Muscle layer of duodenum (tissue), 2 donors: ENCODE measurements at regions not wholly inside any gene's neighbourhood (a gene's known extent, or its start where the extent isn't known, plus 50 kb on each side); places are given as distances from the start of the nearest gene placed in this dataset.

Experiments
- H3K27ac ChIP-seq: one replicate; pipeline ENCODE4 v1.7.0; 2013; ENCODE audit warnings: mild to moderate bottlenecking, low read length
- H3K27me3 ChIP-seq: one replicate; pipeline ENCODE4 v1.7.0; 2013; ENCODE audit warnings: low read depth, mild to moderate bottlenecking, control low read depth, low read length
- H3K36me3 ChIP-seq, 2 donors: one replicate each; pipeline ENCODE4 v1.7.0; 2013; ENCODE audit warnings: low read length in 2 of 2, control low read depth in 1 of 2, mild to moderate bottlenecking in 1 of 2; ENCODE audit not compliant: insufficient read depth in 2 of 2, control insufficient read depth in 1 of 2
- H3K4me1 ChIP-seq, 2 donors: one replicate each; pipeline ENCODE4 v1.7.0; 2013; ENCODE audit warnings: low read length in 2 of 2, mild to moderate bottlenecking in 2 of 2, control low read depth in 1 of 2, moderate library complexity in 1 of 2; ENCODE audit not compliant: insufficient read depth in 2 of 2, control insufficient read depth in 1 of 2
- H3K4me3 ChIP-seq, 2 donors: one replicate each; pipeline ENCODE4 v1.7.0; 2013; ENCODE audit warnings: low read length in 2 of 2, low read depth in 1 of 2, mild to moderate bottlenecking in 1 of 2
- H3K9me3 ChIP-seq, 2 donors: one replicate each; pipeline ENCODE4 v1.7.0; 2013; ENCODE audit warnings: low read length in 2 of 2, control low read depth in 1 of 2, mild to moderate bottlenecking in 1 of 2; ENCODE audit not compliant: control insufficient read depth in 1 of 2
- donor health status: healthy.

DNA sequence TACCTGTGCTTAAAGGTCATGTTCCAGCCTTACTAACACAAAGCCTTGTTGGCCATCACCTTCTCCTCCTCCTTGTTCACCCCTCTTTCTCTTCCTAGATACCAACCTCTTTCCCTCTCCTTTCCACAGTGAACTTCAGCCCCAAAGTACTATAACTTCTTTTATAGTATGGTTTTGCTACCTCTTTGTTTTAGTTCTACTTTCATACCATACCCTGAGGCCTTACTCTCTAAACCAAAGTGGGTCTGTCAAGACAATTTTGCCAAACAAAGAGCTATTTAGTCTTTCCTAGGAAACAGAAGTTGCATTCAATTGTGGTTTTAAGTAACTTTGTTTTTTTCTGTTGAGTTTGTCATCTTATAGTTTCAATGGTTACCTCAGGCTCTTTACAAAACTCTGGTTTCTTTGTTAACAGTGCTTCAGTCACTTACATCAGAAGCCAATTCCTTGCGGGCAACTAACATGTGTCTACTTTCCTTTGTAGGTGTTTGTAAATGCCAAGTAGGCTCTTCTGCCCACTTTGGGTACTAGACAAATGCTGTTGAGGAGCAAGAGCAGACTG is 623.9 kb upstream of the PKN2 start:
- Histone ChIP-seq H3K27ac (no peak overlapping the region), H3K27me3 (no peaks in the 10 kb centered on the region), H3K9me3 (no peaks in the 10 kb centered on the region), H3K36me3 (no peaks in the 10 kb centered on the region), H3K4me3 (no peak overlapping the region), H3K4me1 (peaks cover 0 to 7% of the 10 kb centered on the region in 2 donors)

DNA sequence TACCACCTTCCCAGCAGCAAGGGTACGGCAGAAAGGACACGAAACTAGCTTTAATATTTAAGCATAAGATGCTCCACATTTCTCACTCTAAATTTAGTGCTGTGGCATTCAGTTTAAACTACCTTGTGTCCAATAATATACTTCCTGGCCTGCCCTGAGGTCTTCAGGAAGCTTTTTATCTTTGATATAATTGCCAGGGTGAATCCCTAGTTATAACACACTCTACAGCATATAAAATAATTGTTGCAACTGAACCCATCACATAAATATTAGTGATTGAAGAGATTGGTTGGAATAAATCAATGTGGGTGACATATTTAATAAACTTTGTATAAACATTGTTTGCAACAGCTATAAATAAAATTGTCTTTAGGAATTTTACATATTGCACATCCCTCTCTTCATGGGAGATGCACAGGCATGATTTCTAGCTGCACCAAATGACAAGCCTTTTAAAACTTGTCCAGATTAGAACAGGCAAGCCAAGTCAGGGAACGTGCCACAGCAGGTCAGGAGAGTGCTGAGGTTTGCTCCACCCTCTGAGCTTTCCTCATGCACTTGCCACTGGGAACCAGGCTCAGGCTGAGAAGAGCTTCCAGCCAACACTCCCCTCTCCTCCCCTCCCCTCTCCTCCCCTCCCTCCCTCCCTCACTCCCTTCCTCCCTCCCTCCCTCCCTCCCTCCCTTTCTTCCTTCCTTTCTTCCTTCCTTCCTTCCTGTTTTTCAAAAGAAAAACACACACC is 623.2 kb upstream of the PKN2 start:
- H3K36me3 ChIP-seq: no peaks in the 10 kb centered on the region
- no peak overlapping the region for H3K27ac ChIP-seq
- H3K4me3 ChIP-seq: no peak overlapping the region
- H3K9me3 ChIP-seq: no peaks in the 10 kb centered on the region
- no peaks in the 10 kb centered on the region for H3K27me3 ChIP-seq
- peaks cover 0 to 7% of the 10 kb centered on the region in 2 donors for H3K4me1 ChIP-seq

DNA sequence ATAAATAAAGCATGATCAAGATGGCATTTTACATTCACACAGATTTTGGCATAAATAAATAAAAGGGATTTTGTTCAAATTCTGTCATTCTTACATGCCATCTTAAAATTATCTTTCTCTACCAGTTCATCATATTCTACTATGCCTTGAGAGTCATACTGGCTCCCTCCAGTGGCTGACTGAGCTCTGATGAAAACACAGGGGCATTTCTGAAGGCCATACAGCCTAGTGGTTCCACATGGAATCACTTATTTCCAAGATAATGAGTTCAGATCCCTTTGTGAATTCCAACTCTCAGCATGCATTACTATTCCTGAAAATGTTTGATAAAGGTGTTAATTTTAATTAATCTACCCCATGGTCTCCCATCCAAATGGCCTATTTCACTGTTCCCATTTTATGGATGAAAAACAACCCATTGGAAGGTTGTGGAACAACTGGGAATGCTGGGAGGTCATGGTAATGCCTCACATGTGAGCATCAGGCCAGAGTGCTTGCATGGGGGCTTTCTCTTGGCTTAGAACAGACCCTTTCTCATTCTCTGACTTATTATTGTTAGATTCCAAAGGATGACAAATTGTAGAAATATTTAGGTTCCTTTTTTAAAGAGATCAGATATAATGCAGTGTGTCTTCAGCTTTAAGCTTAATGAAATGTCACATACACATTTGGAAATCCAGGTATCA is 622.4 kb upstream of the PKN2 start:
- no peak overlapping the region for H3K4me3 ChIP-seq
- H3K27ac ChIP-seq: no peak overlapping the region
- no peaks in the 10 kb centered on the region for H3K9me3 ChIP-seq
- H3K27me3 ChIP-seq: no peaks in the 10 kb centered on the region
- no peaks in the 10 kb centered on the region for H3K36me3 ChIP-seq
- peaks cover 0 to 7% of the 10 kb centered on the region in 2 donors for H3K4me1 ChIP-seq

DNA sequence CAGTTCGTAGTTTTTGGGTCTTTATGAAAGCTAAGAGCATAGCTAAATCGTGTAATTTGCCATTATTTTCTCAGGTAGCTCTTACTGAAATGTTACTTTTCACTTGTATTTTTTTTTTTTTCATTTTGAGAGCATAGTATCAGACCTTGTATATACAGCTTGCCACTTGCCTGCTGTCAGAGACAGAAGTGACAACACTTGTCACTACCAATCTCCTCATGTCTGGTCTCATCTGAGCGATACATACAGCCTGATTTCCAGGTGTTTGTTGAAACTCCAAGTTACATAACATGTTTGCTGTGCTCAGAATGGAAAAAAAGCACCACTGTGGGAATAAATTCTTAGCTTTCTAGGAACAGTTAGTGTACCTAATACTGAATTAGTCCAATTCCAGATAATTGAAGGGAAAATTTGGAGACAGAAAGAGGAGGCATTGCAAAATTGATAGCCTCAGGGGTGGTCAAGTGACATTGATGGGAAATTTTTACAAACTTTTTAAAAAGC is 621.4 kb upstream of the PKN2 start:
- H3K4me3 ChIP-seq: no peak overlapping the region
- peaks cover 0 to 7% of the 10 kb centered on the region in 2 donors for H3K4me1 ChIP-seq
- no peaks in the 10 kb centered on the region for H3K9me3 ChIP-seq
- no peak overlapping the region for H3K27ac ChIP-seq
- H3K36me3 ChIP-seq: no peaks in the 10 kb centered on the region
- no peaks in the 10 kb centered on the region for H3K27me3 ChIP-seq

DNA sequence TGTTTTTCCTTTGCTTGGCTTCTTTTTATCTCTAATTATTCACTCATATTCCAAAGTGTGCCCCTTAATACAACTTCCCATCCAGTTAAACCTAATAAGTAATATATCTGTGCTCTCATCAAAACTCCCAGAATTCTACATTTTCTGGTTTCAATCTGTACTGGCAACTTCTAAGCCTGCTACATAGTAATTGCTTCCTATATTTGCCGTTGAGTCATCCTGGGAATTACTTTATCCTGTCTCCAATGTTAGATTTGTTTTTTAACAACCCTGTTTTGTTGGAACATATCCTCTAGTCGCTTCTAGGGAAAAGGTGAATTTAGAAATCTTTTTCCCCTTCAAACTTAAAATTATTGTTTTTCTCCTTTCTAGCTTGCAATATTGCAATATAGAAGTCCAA is 620.5 kb upstream of the PKN2 start:
- H3K36me3 ChIP-seq: no peaks in the 10 kb centered on the region
- no peak overlapping the region for H3K4me3 ChIP-seq
- no peaks in the 10 kb centered on the region for H3K9me3 ChIP-seq
- H3K4me1 ChIP-seq: peaks cover 0 to 7% of the 10 kb centered on the region in 2 donors
- H3K27ac ChIP-seq: no peak overlapping the region
- H3K27me3 ChIP-seq: no peaks in the 10 kb centered on the region

DNA sequence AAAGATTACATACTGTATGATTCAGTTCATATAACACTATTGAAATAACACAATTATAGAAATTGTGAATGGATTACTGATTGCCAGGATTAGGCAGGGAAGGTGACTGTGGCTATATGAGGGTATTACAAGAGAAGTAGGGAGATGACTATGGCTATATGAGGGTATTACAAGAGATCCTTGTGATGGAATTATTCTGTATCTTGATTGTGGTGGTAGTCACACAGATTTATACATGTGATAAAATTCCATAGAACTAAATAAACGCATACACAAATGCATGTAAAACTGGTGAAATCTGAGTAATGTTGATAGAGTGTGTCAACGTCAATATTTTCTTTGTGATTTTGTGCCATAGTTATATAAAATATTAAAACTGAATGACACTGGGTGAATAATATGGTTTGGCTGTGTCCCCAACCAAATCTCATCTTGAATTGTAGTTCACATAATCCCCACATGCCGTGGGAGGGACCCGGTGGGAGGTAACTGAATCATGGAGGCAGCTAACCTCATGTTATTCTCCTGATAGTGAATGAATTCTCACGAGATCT is 615.6 kb upstream of the PKN2 start:
- Histone ChIP-seq H3K36me3 (no peaks in the 10 kb centered on the region), H3K27me3 (no peaks in the 10 kb centered on the region), H3K4me3 (no peak overlapping the region)

DNA sequence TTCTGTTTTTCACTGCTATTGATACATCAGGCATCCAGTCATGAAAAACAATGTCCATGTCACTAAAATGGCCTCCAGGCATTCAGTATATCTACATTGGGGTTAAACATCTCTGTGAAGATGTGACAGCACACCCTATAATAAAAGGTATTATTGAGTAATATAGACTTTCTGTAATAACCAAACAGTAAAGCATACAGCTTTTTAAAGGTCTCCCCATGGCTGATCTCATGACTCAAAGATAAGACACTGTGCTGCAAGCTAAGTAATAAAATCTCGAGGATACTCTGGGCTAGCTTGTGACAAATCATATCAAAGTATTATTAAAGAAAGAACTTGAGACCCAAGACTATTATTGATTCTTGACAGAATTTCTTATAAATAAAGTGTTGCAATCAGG is 613.1 kb upstream of the PKN2 start:
- no peaks in the 10 kb centered on the region for H3K9me3 ChIP-seq
- no peak overlapping the region for H3K4me3 ChIP-seq
- no peaks in the 10 kb centered on the region for H3K36me3 ChIP-seq
- H3K27ac ChIP-seq: no peak overlapping the region
- H3K27me3 ChIP-seq: no peaks in the 10 kb centered on the region
- no peaks in the 10 kb centered on the region for H3K4me1 ChIP-seq

More for the DNA sequence above, 615.6 kb upstream of the PKN2 start:
- Histone ChIP-seq H3K4me1 (no peaks in the 10 kb centered on the region), H3K27ac (no peak overlapping the region), H3K9me3 (no peaks in the 10 kb centered on the region)

DNA sequence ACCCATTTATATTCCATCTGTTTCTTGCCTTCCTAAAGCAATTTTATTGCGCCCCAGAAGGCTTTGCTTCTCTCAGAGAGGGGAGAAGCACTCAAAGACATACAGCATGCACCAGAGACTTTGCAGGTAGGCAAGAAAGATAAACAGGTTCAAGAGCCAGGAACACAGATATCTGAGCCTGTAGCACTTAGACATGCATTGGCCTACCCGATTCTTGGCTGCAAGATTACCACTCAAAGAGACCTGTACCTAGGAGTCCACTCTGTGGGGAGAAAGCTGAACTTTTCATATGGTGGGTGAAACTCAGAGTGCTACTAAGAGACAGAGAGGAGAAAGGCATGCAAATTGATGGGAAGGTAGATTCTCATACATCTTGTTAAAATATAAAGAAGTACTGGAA is 609.4 kb upstream of the PKN2 start:
- no peaks in the 10 kb centered on the region for H3K36me3 ChIP-seq

DNA sequence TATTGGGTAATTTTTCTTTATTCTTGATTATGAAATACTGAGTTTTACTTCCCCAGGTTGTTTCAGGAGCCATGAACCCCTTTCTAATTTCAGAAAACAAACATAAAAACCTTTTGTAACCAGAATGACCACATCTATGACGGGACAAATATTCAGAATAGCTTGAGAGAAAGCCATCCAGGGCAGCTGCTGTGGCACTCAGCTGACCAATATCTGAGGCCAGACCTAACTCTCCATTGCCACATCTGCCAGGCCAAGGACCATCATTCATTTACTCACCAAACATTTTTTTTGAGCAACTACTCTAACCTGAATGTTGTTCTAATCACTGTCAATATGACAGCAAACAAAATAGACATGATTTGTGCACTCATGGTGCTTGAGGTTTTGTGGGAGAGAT is 608.3 kb upstream of the PKN2 start:
- Histone ChIP-seq H3K27me3 (no peaks in the 10 kb centered on the region), H3K4me1 (no peaks in the 10 kb centered on the region), H3K36me3 (no peaks in the 10 kb centered on the region)

More for the DNA sequence above, 609.4 kb upstream of the PKN2 start:
- Histone ChIP-seq H3K4me3 (no peak overlapping the region), H3K4me1 (no peaks in the 10 kb centered on the region), H3K27ac (no peak overlapping the region), H3K9me3 (no peaks in the 10 kb centered on the region), H3K27me3 (no peaks in the 10 kb centered on the region)

DNA sequence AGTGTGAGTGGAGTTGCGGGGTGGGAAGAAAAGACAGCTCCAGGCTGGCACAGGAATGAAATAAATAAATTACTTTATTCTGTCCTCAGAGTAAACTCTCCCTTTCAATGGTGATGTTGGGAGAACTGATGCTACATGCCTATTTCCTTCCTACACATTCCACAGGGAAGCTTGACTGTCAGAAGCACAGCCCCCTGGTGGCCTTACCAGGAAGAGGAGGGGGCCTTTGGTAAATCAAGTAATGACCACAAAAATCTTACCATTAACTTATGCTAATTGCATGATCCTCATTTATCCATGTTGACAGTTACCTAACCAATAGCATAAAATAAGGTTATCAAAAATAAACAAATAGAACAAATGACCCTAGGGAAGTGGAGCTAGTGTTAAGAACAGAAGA is 605.0 kb upstream of the PKN2 start:
- no peaks in the 10 kb centered on the region for H3K36me3 ChIP-seq
- no peak overlapping the region for H3K27ac ChIP-seq
- H3K4me3 ChIP-seq: no peak overlapping the region
- H3K4me1 ChIP-seq: no peaks in the 10 kb centered on the region
- no peaks in the 10 kb centered on the region for H3K27me3 ChIP-seq
- H3K9me3 ChIP-seq: no peaks in the 10 kb centered on the region

More for the DNA sequence above, 608.3 kb upstream of the PKN2 start:
- no peaks in the 10 kb centered on the region for H3K9me3 ChIP-seq
- no peak overlapping the region for H3K27ac ChIP-seq
- no peak overlapping the region for H3K4me3 ChIP-seq

DNA sequence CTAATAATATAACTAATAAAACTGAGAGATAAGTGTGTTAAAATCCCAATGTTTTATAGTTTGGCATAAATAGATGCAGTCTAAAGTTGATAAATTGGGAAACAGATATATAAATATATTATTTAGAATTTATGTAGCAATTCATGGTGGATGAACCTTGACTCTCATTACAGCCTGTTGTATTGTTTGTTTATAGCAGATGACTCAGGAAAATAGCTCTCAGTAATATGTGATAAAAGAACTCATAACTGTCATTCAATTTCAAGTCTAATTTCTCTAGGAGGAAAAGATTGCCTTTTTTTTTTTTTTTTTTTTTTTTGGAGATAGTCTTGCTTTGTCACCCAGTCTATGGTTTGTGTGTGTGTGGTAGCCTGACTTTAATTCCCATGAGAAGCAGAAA is 603.2 kb upstream of the PKN2 start:
- Histone ChIP-seq H3K4me1 (no peaks in the 10 kb centered on the region), H3K36me3 (no peaks in the 10 kb centered on the region), H3K27me3 (no peaks in the 10 kb centered on the region)

More for the DNA sequence above, 603.2 kb upstream of the PKN2 start:
- no peak overlapping the region for H3K27ac ChIP-seq
- H3K4me3 ChIP-seq: no peak overlapping the region
- H3K9me3 ChIP-seq: peaks cover 0 to 10% of the 10 kb centered on the region in 2 donors
